ENCODE measurements at regions not wholly inside any gene's neighbourhood (a gene's known extent, or its start where the extent isn't known, plus 50 kb on each side); places are given as distances from the start of the nearest gene placed in this dataset.

DNA sequence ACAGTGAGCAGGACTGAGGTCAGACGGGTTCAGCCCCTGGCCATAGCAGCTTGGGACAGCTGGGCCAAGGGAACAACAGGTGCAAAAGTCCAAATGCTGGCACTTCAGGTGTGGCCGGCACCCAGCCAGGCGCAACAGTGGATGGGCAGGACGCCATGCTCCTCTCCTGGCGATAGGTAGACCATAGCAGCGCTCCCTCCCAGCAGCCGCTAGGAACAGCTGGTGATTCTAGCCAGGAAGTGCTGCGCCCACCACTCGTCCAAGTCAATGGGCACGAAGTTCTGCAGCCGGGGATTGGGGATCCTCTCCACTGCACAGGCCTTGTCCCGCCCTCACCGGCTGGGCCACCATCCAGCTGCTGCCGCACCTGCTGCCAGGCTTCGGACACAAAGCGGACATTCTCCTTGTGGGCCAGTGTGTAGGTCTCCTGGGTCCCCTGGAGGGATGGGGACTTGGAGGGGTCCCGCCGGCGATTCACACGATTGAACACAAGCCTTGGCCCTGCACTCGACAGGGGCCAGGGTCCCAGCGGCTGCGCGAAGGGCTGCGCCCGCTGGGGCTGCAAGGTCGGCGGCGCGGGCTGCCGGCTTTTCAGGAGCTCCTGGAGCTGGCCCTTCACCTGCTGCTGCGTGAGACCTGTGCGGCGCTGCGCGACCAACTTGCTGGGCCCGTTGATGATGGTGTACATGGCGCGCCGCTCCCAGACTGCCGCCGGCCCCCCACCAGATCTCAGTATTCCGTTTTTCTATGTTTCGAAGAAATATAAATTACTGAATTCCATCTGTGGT is 227.5 kb upstream of the STK26 start:
- TF ChIP-seq CTCF (IDR thresholded peaks at IDR 0.05; ENCODE audit: extremely low read depth, insufficient read depth, missing control alignments), result no peak
- no peak for DNase-seq (ENCODE audit: low spot score)
- in situ Hi-C loops (cut with MboI; ENCODE audit: low pct_unique_long_range_greater_than_20kb, low sequenced_read_pairs, unreplicated experiment), result no loop called here

GRCh38 chrX:131801066-131801465 is 222.0 kb upstream of the STK26 start:
- DNase-seq (ENCODE audit: low spot score), result no peak
- TF ChIP-seq CTCF (IDR thresholded peaks at IDR 0.05; ENCODE audit: extremely low read depth, insufficient read depth, missing control alignments), result no peak
- in situ Hi-C loops (cut with MboI; ENCODE audit: low pct_unique_long_range_greater_than_20kb, low sequenced_read_pairs, unreplicated experiment), result no loop called here

DNA sequence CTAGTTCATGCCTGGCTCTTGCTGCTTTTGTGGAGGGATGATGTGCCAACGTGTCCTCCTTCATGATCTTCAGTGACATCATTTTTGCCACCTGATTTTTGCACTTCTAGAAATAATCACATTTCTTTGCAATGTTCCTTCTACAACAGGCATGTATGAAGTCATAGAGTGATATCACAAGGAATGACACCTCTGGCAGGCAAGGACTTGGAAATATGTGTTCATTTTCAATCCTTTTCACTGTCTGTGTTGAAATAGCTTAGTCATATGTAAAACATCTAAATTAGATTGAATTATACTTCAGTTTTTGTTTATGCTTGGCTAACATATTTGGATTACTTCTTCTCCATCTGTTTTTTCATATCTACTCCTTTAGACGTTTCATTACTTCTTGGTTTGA is 221.2 kb upstream of the STK26 start:
- no peak for TF ChIP-seq CTCF (IDR thresholded peaks at IDR 0.05; ENCODE audit: extremely low read depth, insufficient read depth, missing control alignments)
- no peak for DNase-seq (ENCODE audit: low spot score)
- in situ Hi-C loops (cut with MboI; ENCODE audit: low pct_unique_long_range_greater_than_20kb, low sequenced_read_pairs, unreplicated experiment), result no loop called here

- DNase-seq (ENCODE audit: low spot score), result peak; percentile 55
- in situ Hi-C loops (cut with MboI; ENCODE audit: low pct_unique_long_range_greater_than_20kb, low sequenced_read_pairs, unreplicated experiment), result no loop called here
- TF ChIP-seq CTCF (IDR thresholded peaks at IDR 0.05; ENCODE audit: extremely low read depth, insufficient read depth, missing control alignments), result peak; percentile 79
Observed at GRCh38 chrX:131802836-131803626, 220.1 kb upstream of the STK26 start.

DNA sequence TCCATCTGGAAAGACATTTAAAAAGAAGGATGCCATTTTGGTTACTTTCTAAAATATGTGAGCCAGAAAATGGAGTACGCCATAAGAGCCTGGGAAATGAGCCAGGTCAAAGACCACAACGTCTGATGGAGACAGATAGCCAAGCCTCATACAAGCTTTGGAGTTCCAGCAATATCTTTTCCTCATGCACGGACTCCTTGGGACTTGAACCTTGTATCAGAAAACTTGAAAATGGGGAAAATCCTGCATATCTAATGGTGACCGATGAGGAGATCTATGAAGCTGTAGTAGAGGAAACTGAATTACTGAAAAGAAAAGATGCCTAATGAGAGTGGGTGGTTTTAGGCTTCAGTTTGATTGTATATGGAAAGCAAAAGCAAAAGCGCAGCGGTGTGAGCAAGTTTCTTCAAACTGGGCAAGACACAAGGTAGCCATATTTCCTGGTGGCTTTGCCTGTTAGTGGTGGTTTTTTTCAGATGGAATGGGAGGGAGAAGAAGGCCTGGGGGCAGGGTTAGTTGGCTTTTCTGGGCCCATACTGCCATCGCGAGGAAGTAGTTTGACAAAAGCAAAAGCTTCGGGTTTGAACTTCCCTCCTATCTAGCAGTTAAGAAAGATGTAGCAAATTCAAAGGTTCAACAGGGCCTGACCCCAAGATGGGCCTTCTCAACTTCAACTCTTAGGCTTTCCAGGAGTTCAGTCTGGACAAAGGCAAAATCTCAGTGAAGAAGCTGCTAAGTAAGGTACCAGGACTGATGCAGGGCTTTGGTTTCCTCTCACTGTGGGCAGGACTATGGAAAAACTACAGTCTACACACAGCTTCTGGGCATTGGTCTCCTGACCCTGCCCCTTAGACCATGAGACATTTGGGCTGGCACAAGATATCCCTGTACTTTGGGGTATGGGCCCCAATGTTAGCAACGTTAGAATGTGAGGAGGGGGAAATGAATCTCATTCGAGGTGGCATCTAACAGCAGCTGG is 210.0 kb upstream of the STK26 start:
- in situ Hi-C loops (cut with MboI; ENCODE audit: low pct_unique_long_range_greater_than_20kb, low sequenced_read_pairs, unreplicated experiment), result no loop called here
- DNase-seq (ENCODE audit: low spot score), result peak; percentile 77
- peak; percentile 64 for TF ChIP-seq CTCF (IDR thresholded peaks at IDR 0.05; ENCODE audit: extremely low read depth, insufficient read depth, missing control alignments)

DNA sequence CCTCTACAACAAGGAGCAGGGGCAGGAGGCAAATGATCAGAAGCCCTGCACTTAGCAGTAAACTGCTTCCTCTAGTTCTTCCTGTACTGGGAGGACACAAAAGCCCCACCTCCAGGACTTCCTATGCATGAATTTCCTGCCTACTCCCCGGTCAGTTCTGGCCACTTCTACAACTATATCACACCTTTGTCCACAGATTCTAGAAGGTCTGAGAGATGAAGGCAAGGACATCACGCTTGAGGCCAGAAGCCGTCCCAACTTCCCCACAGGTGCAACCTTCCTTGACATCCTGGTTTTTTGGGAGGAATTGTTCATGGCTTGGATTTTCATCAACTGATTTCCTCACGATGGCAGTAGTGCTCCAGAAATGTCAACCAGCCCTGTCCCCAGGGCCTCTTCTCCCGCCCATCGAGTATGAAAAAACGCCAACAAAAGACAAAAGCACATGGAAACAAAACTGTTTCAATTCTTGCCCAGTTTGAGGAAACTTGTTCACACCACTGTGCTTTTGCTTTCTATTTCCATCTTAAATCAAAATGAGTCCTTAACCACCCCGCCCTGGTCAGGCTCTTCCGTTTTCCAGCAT is 206.5 kb upstream of the STK26 start:
- in situ Hi-C loops (cut with MboI; ENCODE audit: low pct_unique_long_range_greater_than_20kb, low sequenced_read_pairs, unreplicated experiment), result no loop called here
- DNase-seq (ENCODE audit: low spot score), result peak; percentile 52
- TF ChIP-seq CTCF (IDR thresholded peaks at IDR 0.05; ENCODE audit: extremely low read depth, insufficient read depth, missing control alignments), result peak; percentile 68

All from GM13977 (cell line).